ENCODE measurements at regions not wholly inside any gene's neighbourhood (a gene's known extent, or its start where the extent isn't known, plus 50 kb on each side); places are given as distances from the start of the nearest gene placed in this dataset.
"Not testable (repeated sequence)": the region's sequence is repeated elsewhere in the genome, so short reads cannot be mapped to it uniquely, and the experiment has no call there.

GRCh38 chr7:21336743-21337142 is 91.1 kb upstream of the SP4 start:
- peaks cover 2% of the 10 kb centered on the region for H3K36me3 Mint-ChIP-seq (ENCODE audit: low read depth)
- CTCF ChIA-PET = interaction anchor here (1.0 kb wide), 1 partner anchor 31 kb away, joined by 3 read pairs; no protein-coding TSS in a partner anchor
- H3K4me3 Mint-ChIP-seq = no peak overlapping the region
- peaks cover 20% of the 10 kb centered on the region for H3K4me1 Mint-ChIP-seq (ENCODE audit: low read depth)
- no peak overlapping the region for H3K27ac Mint-ChIP-seq
- DNase-seq = no peak
- intact Hi-C loops (cut with micrococcal nuclease) = no loop called here
- peaks cover 11% of the 10 kb centered on the region for H3K9me3 Mint-ChIP-seq
- H3K27me3 Mint-ChIP-seq (ENCODE audit: low read depth) = no peaks in the 10 kb centered on the region

DNA sequence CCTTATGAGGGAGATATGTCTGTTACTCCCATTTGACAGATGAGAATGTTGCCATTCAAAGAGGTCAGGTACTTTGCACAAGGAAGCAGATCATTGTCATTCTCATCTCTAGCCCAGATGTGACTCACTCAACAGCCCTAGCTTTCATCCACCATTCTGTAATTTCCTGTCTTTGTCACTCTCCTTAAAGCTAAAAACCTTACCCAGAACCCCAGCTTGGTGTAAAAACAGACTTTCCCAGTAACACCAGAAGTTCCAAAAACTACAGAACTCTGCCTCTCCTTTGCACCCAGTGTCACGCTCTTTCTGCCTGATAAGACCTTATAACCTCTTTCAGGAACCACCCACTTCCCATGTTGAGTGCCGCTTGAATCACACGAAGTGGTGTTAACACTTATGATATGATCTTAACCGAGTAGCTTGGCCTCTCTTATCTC is 89.1 kb upstream of the SP4 start:
- peak overlapping the region; percentile 1 for H3K4me3 Mint-ChIP-seq
- peaks cover 11% of the 10 kb centered on the region for H3K9me3 Mint-ChIP-seq
- H3K4me1 Mint-ChIP-seq (ENCODE audit: low read depth) = peaks cover 20% of the 10 kb centered on the region
- CTCF ChIA-PET = interaction anchor here (0.6 to 1.3 kb wide), 5 partner anchors 9 to 687 kb away, joined by 3 to 5 read pairs (median 3); no protein-coding TSS in a partner anchor
- peak; percentile 80 for DNase-seq
- H3K27ac Mint-ChIP-seq = peak overlapping the region; percentile 94
- intact Hi-C loops (cut with micrococcal nuclease) = loop anchor here (1.0 kb wide), 5 partner anchors 17 to 601 kb away; no protein-coding TSS in a partner anchor
- H3K36me3 Mint-ChIP-seq (ENCODE audit: low read depth) = peaks cover 2% of the 10 kb centered on the region
- no peaks in the 10 kb centered on the region for H3K27me3 Mint-ChIP-seq (ENCODE audit: low read depth)

DNA sequence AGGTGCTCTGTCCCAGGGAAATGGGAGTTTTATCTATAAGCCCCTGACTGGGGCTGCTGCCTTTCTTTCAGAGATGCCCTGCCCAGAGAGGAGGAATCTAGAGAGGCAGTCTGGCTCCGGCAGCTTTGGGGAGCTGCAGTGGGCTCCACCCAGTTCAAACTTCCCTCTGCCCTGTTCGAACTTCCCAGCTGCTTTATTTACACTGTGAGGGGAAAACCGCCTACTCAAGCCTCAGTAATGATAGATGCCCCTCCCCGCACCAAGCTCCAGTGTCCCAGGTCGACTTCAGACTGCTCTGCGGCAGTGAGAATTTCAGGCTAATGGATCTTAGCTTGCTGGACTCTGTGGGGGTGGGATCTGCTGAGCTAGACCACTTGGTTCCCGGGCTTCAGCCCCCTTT is 83.0 kb upstream of the SP4 start:
- CTCF ChIA-PET; H3K9me3 Mint-ChIP-seq; H3K27ac Mint-ChIP-seq; H3K36me3 Mint-ChIP-seq (ENCODE audit: low read depth); H3K27me3 Mint-ChIP-seq (ENCODE audit: low read depth); intact Hi-C loops (cut with micrococcal nuclease); DNase-seq; H3K4me3 Mint-ChIP-seq; H3K4me1 Mint-ChIP-seq (ENCODE audit: low read depth): not testable (repeated sequence)

DNA sequence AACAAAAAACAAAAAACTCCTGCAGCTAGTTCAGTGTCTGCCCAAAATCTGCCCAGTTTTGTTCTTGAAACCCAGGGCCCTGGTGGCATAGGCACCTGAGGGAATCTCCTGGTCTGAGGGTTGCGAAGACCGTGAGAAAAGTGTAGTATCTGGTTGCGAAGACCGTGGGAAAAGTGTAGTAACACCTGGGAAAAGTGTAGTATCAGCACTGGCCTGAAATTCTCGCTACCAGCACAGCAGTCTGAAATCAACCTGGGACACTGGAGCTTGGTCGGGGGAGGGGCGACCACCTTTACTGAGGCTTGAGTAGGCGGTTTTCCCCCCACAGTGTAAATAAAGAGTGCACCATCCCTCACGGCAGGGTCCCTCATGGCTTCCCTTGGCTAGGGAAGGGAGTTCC is 82.5 kb upstream of the SP4 start:
- CTCF ChIA-PET = no interaction called here
- no peak for DNase-seq
- Mint-ChIP-seq H3K36me3 (ENCODE audit: low read depth) (no peaks in the 10 kb centered on the region), H3K9me3 (peaks cover 4% of the 10 kb centered on the region), H3K4me1 (ENCODE audit: low read depth) (no peaks in the 10 kb centered on the region), H3K27ac (no peak overlapping the region), H3K27me3 (ENCODE audit: low read depth) (no peaks in the 10 kb centered on the region), H3K4me3 (no peak overlapping the region)
- intact Hi-C loops (cut with micrococcal nuclease) = no loop called here

DNA sequence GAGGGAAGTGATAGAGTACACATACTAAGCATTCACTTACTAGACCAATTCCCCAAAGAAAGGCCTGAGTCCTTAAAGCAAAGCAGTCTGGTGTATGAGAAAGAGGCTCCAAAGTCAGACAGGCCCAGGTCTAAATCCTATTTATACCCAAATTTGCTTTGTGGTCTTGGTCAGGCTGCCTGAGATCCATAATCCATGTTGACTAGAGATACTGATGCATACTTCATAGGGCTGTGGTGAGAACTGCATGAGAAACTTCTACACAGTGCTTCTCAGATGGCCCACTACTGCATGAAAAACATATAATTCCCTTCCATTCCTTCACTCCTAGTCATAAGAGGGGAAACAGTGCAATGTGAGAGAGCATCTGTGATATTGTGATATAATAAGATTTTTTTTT is 81.6 kb upstream of the SP4 start:
- CTCF ChIA-PET = interaction anchor here (0.6 kb wide), 1 partner anchor 36 kb away, joined by 4 read pairs; no protein-coding TSS in a partner anchor
- Mint-ChIP-seq H3K9me3 (no peaks in the 10 kb centered on the region), H3K27me3 (ENCODE audit: low read depth) (no peaks in the 10 kb centered on the region), H3K27ac (no peak overlapping the region), H3K36me3 (ENCODE audit: low read depth) (no peaks in the 10 kb centered on the region), H3K4me3 (no peak overlapping the region), H3K4me1 (ENCODE audit: low read depth) (no peaks in the 10 kb centered on the region)
- intact Hi-C loops (cut with micrococcal nuclease) = no loop called here
- no peak for DNase-seq

DNA sequence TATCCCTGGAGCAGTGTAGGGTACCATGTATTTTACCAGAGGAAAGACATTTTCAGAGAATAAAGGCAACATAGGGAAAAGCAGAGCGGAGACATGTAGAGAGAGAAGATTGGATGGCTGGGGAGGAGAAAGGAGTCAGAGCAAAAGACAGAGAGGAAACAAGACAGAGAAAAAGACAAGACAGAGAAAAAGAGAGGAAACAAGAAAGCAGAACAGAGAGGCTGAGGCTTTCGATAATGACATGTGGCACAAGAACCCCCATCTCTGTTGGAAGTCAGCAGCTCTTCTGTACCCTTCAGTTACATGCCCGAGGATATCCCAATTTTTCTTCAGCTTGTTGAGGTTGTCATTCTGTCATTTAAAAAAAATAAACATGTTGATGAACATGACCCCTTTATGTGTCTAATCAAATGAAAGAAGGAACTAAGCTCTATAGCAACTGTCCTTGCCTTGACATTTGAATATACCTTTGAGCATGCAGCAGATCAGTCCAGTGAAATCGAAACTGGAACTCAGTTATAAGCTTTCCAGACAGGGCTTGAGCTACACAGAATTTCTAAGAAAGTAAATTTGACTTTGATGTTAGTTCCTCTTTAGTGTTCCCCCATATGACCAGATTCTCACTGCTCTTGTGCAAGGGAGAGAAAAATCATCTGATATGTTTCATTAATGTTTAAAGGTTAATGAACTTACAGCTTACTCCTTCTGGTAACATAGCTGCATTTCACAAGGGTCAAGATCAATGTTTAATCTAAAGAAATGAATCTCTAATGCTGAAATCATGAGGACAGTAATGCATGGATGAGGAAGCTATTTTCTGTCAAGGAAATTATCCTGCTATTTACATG is 75.1 kb upstream of the SP4 start:
- no peak overlapping the region for H3K4me3 Mint-ChIP-seq
- H3K9me3 Mint-ChIP-seq = no peaks in the 10 kb centered on the region
- H3K27ac Mint-ChIP-seq = peak overlapping the region; percentile 24
- no peaks in the 10 kb centered on the region for H3K36me3 Mint-ChIP-seq (ENCODE audit: low read depth)
- no peak for DNase-seq
- CTCF ChIA-PET = interaction anchor here (0.5 to 1.6 kb wide), 2 partner anchors 14 to 17 kb away, joined by 5 to 8 read pairs; no protein-coding TSS in a partner anchor
- intact Hi-C loops (cut with micrococcal nuclease) = loop anchor here (1.0 to 5.0 kb wide), 5 partner anchors 47 to 1660 kb away; partner anchors contain the start of gene HYCC1
- peaks cover 46% of the 10 kb centered on the region for H3K4me1 Mint-ChIP-seq (ENCODE audit: low read depth)
- H3K27me3 Mint-ChIP-seq (ENCODE audit: low read depth) = no peaks in the 10 kb centered on the region

DNA sequence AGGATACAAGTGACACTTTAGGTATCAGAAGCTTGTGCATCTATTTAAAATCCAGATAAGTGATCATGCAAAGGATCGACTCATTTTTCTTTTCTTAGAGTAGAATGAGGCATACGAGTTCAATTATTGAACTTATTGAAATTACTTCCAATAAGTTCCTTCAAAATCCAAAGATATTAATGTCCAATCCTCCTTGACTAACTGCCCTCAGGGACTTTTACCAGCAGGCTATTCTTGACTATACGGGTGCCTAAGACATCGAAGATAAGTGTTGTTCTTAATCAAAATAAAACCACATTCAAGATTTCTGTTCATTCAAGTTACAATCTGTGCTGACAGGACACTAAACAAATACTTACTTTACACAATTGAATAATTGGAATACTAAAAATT is 74.5 kb upstream of the SP4 start:
- CTCF ChIA-PET = interaction anchor here (0.6 to 1.6 kb wide), 2 partner anchors 15 to 61 kb away, joined by 3 to 5 read pairs; no protein-coding TSS in a partner anchor
- no peak for DNase-seq
- Mint-ChIP-seq H3K27me3 (ENCODE audit: low read depth) (no peaks in the 10 kb centered on the region), H3K27ac (peak overlapping the region; percentile 6), H3K4me3 (no peak overlapping the region), H3K9me3 (no peaks in the 10 kb centered on the region), H3K36me3 (ENCODE audit: low read depth) (no peaks in the 10 kb centered on the region), H3K4me1 (ENCODE audit: low read depth) (peaks cover 46% of the 10 kb centered on the region)
- intact Hi-C loops (cut with micrococcal nuclease) = loop anchor here (1.0 to 5.0 kb wide), 5 partner anchors 48 to 1659 kb away; partner anchors contain the start of gene HYCC1

DNA sequence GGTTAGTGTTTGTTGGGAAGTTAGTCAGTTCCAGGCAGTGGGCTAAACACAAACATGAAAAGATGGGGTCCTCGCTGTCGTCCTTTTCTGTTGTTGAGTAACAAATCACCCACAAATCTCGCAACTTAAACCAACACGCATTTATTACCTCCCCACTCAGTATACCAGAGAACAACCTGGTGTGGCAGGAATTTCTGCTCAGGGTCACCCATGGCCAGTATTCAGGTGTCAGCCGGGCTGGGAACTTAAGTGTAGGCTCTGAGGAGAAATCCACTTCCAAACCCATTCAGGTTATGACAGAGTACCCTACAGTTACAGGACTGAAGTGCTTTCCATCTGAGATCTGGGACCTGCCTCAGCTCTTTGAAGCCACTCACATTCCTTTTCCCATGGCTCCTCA is 73.6 kb upstream of the SP4 start:
- H3K4me3 Mint-ChIP-seq = no peak overlapping the region
- no peaks in the 10 kb centered on the region for H3K27me3 Mint-ChIP-seq (ENCODE audit: low read depth)
- H3K4me1 Mint-ChIP-seq (ENCODE audit: low read depth) = peaks cover 47% of the 10 kb centered on the region
- no peaks in the 10 kb centered on the region for H3K9me3 Mint-ChIP-seq
- CTCF ChIA-PET = no interaction called here
- H3K27ac Mint-ChIP-seq = no peak overlapping the region
- DNase-seq = no peak
- no peaks in the 10 kb centered on the region for H3K36me3 Mint-ChIP-seq (ENCODE audit: low read depth)
- intact Hi-C loops (cut with micrococcal nuclease) = loop anchor here (5.0 kb wide), 2 partner anchors 92 to 1658 kb away; partner anchors contain the start of gene HYCC1

DNA sequence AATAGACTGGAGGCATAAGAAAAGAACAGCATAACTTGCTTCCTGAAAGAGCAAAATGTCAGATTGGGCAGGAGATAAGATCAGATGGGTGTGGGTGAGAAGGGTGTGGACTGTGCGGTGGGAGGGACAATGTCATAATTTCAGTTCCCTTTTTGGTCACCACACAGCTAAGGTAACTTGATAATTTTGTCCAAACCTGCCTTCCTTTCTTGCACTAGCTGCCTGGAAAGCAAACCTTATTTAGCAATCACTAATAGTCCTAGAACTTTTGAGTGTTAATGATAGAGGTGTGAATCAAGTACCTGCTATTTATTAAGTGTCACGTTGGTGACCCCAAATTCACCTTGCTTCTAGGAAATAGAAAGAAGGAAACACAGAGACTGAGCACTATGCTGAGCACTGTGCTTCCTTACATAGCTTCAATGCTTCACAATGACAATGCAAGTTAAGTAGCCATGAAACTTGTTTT is 72.4 kb upstream of the SP4 start:
- no peak overlapping the region for H3K4me3 Mint-ChIP-seq
- H3K4me1 Mint-ChIP-seq (ENCODE audit: low read depth) = peaks cover 51% of the 10 kb centered on the region
- H3K9me3 Mint-ChIP-seq = no peaks in the 10 kb centered on the region
- intact Hi-C loops (cut with micrococcal nuclease) = loop anchor here (1.0 kb wide), 3 partner anchors 9 to 584 kb away; no protein-coding TSS in a partner anchor
- H3K27me3 Mint-ChIP-seq (ENCODE audit: low read depth) = no peaks in the 10 kb centered on the region
- no peaks in the 10 kb centered on the region for H3K36me3 Mint-ChIP-seq (ENCODE audit: low read depth)
- CTCF ChIA-PET = no interaction called here
- peak; percentile 63 for DNase-seq
- H3K27ac Mint-ChIP-seq = no peak overlapping the region

- H3K36me3 Mint-ChIP-seq (ENCODE audit: low read depth) = no peaks in the 10 kb centered on the region
- no peak overlapping the region for H3K27ac Mint-ChIP-seq
- H3K27me3 Mint-ChIP-seq (ENCODE audit: low read depth) = no peaks in the 10 kb centered on the region
- no peaks in the 10 kb centered on the region for H3K9me3 Mint-ChIP-seq
- peaks cover 58% of the 10 kb centered on the region for H3K4me1 Mint-ChIP-seq (ENCODE audit: low read depth)
- intact Hi-C loops (cut with micrococcal nuclease) = no loop called here
- no peak overlapping the region for H3K4me3 Mint-ChIP-seq
- no peak for DNase-seq
- CTCF ChIA-PET = no interaction called here
Observed at GRCh38 chr7:21356616-21357015, 71.3 kb upstream of the SP4 start.

DNA sequence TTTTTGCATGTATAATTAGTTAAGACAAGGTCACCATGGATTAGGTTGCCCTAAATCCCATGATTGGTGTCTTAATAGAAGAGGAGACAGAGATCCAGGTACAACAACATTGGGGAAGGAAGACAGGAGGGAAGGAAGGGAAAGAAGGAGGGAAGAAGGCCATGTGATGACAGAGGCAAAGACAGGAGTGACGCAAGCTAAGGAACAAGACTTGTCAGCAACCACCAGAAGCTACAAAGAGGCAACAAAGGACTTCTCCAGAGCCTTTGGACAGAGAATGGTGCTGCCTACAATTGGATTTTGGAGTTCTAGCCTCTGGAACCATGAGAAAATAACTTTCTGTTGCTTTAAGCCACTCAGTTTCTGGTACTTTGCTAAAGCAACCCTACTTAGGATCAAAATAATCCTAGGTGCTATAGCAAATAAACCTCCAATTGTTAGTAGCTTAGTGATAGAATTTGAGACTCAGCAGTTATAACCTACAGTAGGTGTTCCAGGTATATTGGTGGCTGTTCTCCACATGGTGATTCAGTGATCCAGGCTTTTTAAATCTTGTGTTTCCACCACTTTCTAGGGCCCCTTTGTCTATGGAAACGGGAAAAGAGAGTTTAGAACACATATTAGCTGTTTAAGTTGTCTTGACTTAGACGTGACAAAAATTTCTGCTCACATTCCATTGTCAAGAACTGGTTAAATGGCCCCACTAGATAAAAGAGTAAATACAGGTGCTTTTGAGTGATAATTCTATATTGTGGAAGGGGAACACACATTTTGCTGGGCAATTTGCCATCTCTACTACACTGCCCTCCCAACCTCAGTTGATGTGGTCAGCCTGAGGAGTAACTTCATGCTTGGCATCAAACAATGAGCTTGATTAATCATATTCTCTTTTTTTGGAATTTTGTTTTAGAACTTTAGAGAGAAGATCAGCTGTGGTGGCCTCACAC is 70.5 kb upstream of the SP4 start:
- DNase-seq = no peak
- Mint-ChIP-seq H3K4me1 (ENCODE audit: low read depth) (peaks cover 54% of the 10 kb centered on the region), H3K36me3 (ENCODE audit: low read depth) (no peaks in the 10 kb centered on the region), H3K27ac (no peak overlapping the region), H3K27me3 (ENCODE audit: low read depth) (no peaks in the 10 kb centered on the region), H3K9me3 (no peaks in the 10 kb centered on the region), H3K4me3 (no peak overlapping the region)
- intact Hi-C loops (cut with micrococcal nuclease) = no loop called here
- CTCF ChIA-PET = no interaction called here

DNA sequence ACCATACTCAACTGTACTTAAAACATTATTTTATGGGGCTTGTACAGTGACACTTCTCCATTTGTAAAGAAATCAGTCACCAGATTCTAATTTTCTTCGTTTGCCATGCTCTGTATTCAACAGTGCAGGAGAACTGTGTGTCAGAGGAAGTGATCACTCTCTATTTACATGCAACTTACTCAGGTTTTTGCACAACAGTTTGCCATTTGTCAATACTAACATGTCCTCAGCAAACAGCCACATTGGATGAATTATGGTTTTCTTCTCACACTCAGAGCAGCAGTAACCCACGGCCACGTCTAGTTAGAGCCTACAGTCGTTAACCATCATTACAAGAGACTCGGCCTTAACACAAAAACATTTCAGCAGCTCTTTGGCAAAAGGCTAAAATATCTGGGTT is 69.2 kb upstream of the SP4 start:
- CTCF ChIA-PET = interaction anchor here (0.7 kb wide), 1 partner anchor 10 kb away, joined by 3 read pairs; no protein-coding TSS in a partner anchor
- peaks cover 42% of the 10 kb centered on the region for H3K4me1 Mint-ChIP-seq (ENCODE audit: low read depth)
- no peaks in the 10 kb centered on the region for H3K27me3 Mint-ChIP-seq (ENCODE audit: low read depth)
- intact Hi-C loops (cut with micrococcal nuclease) = no loop called here
- no peak overlapping the region for H3K4me3 Mint-ChIP-seq
- no peak overlapping the region for H3K27ac Mint-ChIP-seq
- H3K36me3 Mint-ChIP-seq (ENCODE audit: low read depth) = no peaks in the 10 kb centered on the region
- no peak for DNase-seq
- H3K9me3 Mint-ChIP-seq = no peaks in the 10 kb centered on the region

Measured in activated naive CD4-positive, alpha-beta T cell treated with anti-CD3 and anti-CD28 coated beads for 36 hours (primary cell).